ENCODE measurements at regions not wholly inside any gene's neighbourhood (a gene's known extent, or its start where the extent isn't known, plus 50 kb on each side); places are given as distances from the start of the nearest gene placed in this dataset.
"Not testable (repeated sequence)": the region's sequence is repeated elsewhere in the genome, so short reads cannot be mapped to it uniquely, and the experiment has no call there.

DNA sequence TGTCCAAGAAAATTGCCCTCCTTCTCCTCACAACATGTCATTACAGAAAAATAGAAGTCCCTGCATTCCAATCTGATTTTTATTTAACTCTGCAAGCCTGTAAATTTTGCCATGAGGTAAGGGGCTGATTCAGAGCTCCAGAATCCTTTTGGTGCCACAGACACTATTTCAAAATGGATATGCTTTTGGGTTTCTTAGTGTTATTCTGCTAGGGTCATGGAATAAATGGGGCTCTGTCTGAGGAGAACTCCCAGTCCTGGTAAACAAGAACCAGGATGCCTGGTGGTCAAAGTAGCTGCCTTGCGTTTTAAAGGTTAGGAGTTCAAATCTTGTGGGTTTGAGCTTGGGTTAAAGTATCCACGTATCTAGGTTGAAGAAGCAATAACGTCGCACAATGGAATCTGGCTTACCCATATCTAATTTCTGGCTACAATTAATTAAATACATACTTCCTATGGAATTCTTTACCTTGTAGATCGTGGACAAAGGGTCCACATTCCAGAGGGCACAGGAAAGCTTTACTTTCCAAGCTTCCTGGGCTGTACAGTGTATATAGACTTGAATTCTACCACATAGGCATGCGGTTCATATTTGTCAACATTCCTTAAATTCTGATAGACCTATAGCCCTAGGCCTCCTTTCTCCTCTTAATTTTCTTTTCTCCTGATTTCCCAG, 98.0 kb upstream of the CDC42BPA start:
- CTCF ChIA-PET, result no interaction called here
- DNase-seq, result no peak
- Mint-ChIP-seq H3K9me3 (no peaks in the 10 kb centered on the region), H3K4me3 (no peak overlapping the region), H3K27me3 (peaks cover 11% of the 10 kb centered on the region), H3K4me1 (no peaks in the 10 kb centered on the region), H3K27ac (no peak overlapping the region), H3K36me3 (no peaks in the 10 kb centered on the region)

DNA sequence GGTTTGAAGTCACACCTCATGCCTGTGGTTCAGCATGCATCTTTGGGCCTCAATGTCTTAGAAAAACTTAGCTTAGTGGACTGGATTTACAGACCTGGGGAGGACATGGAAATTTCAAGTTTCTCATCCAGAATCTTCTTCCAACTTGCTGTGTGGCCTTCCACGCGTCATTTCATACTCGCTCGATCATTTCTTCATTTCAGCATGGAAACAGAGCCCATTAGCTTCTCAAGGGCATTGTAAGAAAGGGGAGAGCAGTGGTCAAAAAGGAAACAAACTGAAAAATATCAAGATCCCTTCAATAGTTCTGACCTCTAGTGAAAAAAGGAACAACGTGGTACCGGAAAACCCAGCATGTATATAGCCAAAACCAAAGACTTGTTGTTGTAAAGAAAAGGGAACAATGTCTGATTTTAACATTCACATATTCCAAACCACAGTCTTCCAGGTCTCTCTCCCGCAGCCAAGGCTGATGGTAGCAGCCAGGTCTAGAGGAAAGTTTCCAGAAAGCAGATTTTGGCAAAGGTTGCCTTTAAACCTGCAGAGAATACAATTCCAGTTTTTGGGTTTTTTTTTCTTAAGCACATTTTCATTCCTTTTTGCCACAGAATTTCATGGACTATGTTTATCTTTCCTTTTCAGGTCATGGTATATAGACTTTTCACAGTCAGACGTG, 97.0 kb upstream of the CDC42BPA start:
- no peak overlapping the region for H3K4me3 Mint-ChIP-seq
- no peaks in the 10 kb centered on the region for H3K4me1 Mint-ChIP-seq
- CTCF ChIA-PET, result no interaction called here

DNA sequence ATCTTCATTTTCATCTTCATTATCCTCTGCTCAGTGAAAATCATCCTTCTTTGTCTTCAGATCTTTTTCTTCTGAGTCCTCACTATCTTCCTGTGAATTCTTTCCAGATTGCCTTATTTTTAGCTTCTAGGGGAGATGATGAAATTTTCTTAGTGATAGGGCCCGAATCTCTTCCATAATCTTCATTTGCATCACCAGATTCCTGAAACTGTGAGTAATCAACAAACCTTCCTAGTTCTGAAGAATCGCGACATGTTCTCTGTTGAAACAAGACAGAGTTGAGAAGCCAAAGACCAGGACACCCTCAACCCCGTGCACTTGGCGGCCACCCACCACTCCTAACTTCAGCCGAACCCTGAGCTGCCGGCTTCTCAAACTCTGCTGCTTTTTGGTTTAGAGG, 92.8 kb upstream of the CDC42BPA start:
- CTCF ChIA-PET, result no interaction called here
- H3K4me3 Mint-ChIP-seq, result no peak overlapping the region
- no peaks in the 10 kb centered on the region for H3K36me3 Mint-ChIP-seq
- DNase-seq, result no peak
- no peaks in the 10 kb centered on the region for H3K9me3 Mint-ChIP-seq
- H3K4me1 Mint-ChIP-seq, result no peaks in the 10 kb centered on the region
- peaks cover 17% of the 10 kb centered on the region for H3K27me3 Mint-ChIP-seq
- H3K27ac Mint-ChIP-seq, result no peak overlapping the region

More for the DNA sequence above, 97.0 kb upstream of the CDC42BPA start:
- no peaks in the 10 kb centered on the region for H3K9me3 Mint-ChIP-seq
- DNase-seq, result no peak
- no peak overlapping the region for H3K27ac Mint-ChIP-seq
- peaks cover 17% of the 10 kb centered on the region for H3K27me3 Mint-ChIP-seq
- H3K36me3 Mint-ChIP-seq, result no peaks in the 10 kb centered on the region

DNA sequence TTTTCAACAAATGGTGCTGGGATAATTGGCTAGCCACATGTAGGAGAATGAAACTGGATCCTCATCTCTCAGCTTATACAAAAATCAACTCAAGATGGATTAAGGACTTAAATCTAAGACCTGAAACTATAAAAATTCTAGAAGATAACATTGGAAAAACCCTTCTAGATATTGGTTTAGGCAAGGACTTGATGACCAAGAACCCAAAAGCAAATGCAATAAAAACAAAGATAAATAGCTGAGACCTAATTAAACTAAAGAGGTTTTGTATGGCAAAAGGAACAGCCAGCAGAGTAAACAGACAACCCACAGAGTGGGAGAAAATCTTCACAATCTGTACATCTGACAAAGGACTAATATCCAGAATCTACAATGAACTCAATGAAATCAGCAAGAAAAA, 88.0 kb upstream of the CDC42BPA start:
- DNase-seq, H3K9me3 Mint-ChIP-seq, CTCF ChIA-PET, H3K4me3 Mint-ChIP-seq, H3K27ac Mint-ChIP-seq, H3K4me1 Mint-ChIP-seq, H3K36me3 Mint-ChIP-seq: not testable (repeated sequence)
- H3K27me3 Mint-ChIP-seq, result peaks cover 12% of the 10 kb centered on the region

DNA sequence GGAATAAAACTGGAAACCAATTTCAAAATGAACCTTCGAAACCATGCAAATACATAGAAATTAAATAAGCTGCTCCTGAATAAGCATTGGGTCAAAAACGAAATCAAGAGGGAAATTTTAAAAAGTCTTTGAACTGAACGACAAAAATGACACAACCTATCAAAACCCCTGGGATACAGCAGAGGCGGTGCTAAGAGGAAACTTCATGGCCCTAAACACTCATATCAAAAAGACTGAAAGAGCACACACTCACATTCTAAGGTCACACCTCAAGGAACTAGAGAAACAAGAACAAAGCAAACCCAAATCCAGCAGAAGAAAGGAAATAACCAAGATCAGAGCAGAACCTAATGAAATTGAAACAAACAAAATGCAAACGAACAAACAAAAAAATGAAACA, 85.2 kb upstream of the CDC42BPA start:
- Mint-ChIP-seq H3K27ac (no peak overlapping the region), H3K36me3 (no peaks in the 10 kb centered on the region), H3K4me3 (no peak overlapping the region), H3K4me1 (peaks cover 4% of the 10 kb centered on the region), H3K27me3 (peaks cover 3% of the 10 kb centered on the region), H3K9me3 (peaks cover 2% of the 10 kb centered on the region)
- DNase-seq, result no peak
- CTCF ChIA-PET, result no interaction called here

DNA sequence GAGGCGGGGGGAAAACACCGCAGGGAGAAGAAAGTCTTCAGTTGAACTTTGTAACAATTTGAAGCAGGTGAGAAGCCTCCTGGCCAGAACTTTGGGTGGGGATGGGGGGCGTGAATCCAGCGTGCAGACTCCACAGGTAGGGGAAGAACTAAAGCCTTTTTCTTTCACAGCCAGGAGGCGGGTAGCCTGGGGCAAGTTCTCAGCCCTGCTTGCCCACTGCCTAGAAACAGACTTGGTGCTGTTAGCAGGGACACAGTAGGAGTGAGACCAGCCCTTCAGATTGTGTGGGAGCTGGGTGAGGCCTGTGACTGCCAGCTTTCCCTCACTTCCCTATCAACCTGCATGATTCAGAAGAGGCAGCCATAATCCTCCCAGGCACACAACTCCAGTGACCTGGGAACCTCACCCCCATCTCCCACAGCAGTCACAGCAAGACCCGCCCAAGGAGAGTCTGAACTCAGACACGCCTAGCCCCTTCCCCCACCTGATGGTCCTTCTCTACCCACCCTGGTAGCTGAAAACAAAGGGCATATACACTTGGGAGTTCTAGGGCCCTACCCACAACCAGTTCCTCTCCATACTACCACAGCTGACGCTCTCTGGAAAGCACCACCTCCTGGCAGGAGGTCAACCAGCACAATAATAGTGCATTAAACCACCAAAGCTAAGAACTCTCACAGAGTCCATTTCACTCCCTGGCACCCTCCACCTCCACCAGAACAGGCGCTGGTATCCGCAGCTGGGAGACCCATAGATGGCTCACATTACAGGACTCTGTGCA, 83.5 kb upstream of the CDC42BPA start:
- H3K27ac Mint-ChIP-seq, result no peak overlapping the region
- peaks cover 3% of the 10 kb centered on the region for H3K27me3 Mint-ChIP-seq
- peaks cover 2% of the 10 kb centered on the region for H3K9me3 Mint-ChIP-seq
- CTCF ChIA-PET, result no interaction called here
- H3K4me1 Mint-ChIP-seq, result peaks cover 5% of the 10 kb centered on the region
- H3K4me3 Mint-ChIP-seq, result no peak overlapping the region
- H3K36me3 Mint-ChIP-seq, result no peaks in the 10 kb centered on the region
- no peak for DNase-seq

DNA sequence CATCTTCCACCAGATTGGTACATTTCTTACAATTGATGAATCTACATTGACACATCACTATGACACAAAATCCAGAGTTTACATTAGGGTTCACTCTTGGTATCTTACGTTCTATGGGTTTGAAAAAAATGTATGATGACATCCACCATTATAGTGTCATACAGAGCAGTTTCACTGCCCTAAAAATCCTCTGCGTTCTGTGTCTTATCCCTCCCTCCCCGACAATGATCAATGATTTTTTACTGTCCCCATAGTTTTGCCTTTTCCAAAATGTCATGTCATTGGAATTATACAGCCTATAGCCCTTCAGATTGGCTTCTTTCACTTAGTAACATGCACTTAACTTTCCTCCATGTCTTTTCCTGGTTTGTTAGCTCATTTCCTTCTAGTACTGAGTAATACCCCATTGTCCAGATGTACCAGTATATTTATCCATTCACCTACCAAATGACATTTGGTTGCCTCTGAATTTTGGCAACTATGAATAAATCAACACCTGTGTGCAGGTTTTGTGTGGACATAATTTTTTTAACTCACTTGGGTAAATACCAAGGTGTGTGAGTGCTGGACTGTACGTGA, 80.9 kb upstream of the CDC42BPA start:
- Mint-ChIP-seq H3K27me3 (peaks cover 3% of the 10 kb centered on the region), H3K9me3 (peaks cover 2% of the 10 kb centered on the region), H3K27ac (no peak overlapping the region), H3K36me3 (no peaks in the 10 kb centered on the region), H3K4me1 (peaks cover 7% of the 10 kb centered on the region), H3K4me3 (no peak overlapping the region)
- no peak for DNase-seq
- CTCF ChIA-PET, result no interaction called here

DNA sequence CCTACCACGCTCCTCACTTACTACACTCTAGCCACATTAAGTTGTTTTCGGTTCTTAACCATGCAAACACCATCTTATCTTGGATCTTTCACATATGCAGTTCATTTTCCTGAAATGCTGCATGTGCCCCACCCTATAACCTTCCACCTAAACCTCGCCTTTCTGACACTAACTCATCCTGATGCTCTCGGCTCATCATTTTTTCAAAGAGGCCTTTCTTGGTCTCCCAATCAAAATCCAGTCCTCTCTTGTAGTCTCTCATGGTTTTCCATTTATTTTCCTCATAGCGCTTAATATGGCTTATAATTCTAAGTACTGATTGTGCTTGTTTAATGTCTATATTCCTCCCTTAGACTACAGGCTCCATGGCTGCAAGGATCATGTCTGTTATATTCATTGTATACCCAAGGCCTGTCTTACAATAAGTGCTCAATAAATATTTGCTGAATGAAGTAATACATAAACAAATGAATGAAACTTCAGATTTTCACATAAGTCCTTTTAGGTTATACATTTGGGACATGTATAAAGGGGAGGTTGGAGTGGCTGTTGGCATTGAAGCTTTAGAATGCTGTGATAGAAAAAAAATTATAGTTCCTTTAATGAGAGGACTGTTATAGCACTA, 79.2 kb upstream of the CDC42BPA start:
- Mint-ChIP-seq H3K27ac (no peak overlapping the region), H3K27me3 (peaks cover 3% of the 10 kb centered on the region), H3K4me1 (peaks cover 3% of the 10 kb centered on the region), H3K4me3 (no peak overlapping the region), H3K9me3 (peaks cover 2% of the 10 kb centered on the region), H3K36me3 (no peaks in the 10 kb centered on the region)
- DNase-seq, result no peak
- CTCF ChIA-PET, result no interaction called here

DNA sequence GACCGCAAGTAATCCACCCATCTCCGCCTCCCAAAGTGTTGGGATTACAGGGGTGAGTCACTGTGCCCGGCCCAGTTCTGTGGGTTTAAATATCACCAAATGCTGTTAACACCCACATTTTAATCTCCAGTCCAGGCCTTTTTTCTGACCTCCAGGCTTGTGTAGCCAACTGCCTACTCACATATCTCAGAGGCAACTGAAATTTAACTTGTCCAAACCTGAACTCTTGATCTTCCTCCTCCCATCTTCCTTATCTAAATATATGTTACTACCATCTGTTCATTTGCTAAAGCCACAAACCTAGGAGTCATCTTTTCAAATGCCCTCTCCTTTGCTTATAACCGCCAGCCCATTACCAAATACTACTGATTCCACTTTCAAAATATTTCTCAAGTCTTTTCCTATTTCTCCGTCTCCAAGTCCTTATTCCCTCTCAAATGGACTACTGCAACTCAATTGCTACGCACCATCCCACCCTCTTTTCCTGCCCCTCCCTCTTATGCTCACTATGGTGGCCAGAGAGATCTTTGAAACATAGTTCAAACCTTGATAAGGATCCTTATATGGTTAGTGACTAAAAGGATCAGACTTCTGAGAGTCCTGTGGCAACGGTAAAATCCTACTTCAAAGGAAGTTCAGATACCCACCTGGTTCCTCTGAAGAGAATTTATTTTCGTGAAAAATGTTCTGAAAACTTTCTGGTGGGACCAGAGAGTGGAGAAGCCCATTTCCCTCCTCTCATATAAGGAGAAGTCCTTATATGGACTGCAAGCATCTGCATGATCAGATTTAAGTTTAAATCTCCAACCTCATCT, 78.5 kb upstream of the CDC42BPA start:
- peaks cover 3% of the 10 kb centered on the region for H3K4me1 Mint-ChIP-seq
- no peak overlapping the region for H3K27ac Mint-ChIP-seq
- CTCF ChIA-PET, result no interaction called here
- peaks cover 2% of the 10 kb centered on the region for H3K27me3 Mint-ChIP-seq
- H3K4me3 Mint-ChIP-seq, result no peak overlapping the region
- no peak for DNase-seq
- H3K36me3 Mint-ChIP-seq, result no peaks in the 10 kb centered on the region
- peaks cover 2% of the 10 kb centered on the region for H3K9me3 Mint-ChIP-seq

DNA sequence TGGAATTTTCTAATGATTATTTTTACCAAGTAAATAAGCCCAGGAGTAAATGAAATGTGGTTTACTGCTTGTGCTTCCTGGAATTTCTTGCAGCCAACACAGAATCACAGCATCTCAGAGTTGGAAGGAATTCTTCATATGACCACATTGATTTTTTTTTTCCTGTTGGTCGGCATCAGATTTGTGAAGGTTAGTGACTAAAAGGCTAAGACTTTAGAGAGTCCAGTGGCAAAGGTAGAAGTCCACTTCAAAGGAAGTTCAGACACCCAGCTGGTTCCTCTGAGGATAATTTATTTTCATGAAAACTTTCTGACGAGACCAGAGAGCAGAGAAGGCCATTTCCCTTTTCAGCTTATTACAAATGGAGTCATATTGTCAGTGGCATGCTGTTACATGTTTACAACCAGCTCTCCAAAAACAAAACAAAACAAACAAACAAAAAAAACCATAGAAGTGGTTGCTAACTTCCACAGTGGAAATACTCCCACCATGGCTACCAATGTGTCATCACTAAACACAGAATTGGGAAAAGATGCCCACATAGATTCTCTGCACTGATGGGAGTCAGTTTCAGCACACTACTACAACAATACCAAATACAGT, 77.2 kb upstream of the CDC42BPA start:
- H3K27me3 Mint-ChIP-seq, result no peaks in the 10 kb centered on the region
- H3K9me3 Mint-ChIP-seq, result no peaks in the 10 kb centered on the region
- H3K4me3 Mint-ChIP-seq, result no peak overlapping the region
- no peaks in the 10 kb centered on the region for H3K36me3 Mint-ChIP-seq
- H3K4me1 Mint-ChIP-seq, result peaks cover 3% of the 10 kb centered on the region
- DNase-seq, result no peak
- CTCF ChIA-PET, result no interaction called here
- H3K27ac Mint-ChIP-seq, result no peak overlapping the region

DNA sequence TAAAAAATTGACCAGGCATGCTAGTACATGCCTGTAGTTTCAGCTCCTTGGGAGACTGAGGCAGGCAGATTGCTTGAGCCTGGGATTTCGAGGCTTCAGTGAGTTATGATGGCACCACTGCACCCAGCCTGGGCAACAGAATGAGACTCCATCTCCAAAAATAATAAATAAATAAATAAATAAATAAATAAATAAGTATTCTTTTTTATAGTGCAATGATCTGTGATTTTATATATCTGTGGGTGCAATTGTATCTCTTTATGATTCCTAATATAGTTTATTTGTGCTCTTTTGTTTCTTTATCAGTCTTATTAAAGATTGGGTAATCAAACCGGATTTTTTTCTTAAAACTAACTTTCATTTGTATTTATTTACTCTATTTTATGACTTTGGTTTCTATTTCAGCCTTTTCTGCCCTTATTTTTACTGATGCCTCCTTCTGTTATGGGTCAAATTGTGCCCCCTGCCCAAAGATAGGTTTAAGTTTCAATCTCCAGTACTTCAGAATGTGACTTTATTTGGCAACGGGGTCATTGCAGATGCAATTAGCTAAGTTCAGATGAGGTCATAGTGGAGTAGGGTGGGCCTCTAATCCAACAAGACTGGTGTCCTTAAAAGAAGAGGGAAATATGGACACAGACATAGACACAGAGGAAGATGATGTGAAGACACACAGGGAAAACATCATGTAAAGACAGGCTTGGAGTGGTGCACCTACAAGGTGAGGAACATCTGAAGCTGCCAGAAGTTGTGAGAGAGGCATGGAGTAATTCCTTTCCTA, 74.9 kb upstream of the CDC42BPA start:
- CTCF ChIA-PET, result no interaction called here
- Mint-ChIP-seq H3K9me3 (no peaks in the 10 kb centered on the region), H3K36me3 (no peaks in the 10 kb centered on the region), H3K27ac (no peak overlapping the region), H3K4me3 (no peak overlapping the region), H3K4me1 (peaks cover 3% of the 10 kb centered on the region), H3K27me3 (no peaks in the 10 kb centered on the region)
- DNase-seq, result no peak

DNA sequence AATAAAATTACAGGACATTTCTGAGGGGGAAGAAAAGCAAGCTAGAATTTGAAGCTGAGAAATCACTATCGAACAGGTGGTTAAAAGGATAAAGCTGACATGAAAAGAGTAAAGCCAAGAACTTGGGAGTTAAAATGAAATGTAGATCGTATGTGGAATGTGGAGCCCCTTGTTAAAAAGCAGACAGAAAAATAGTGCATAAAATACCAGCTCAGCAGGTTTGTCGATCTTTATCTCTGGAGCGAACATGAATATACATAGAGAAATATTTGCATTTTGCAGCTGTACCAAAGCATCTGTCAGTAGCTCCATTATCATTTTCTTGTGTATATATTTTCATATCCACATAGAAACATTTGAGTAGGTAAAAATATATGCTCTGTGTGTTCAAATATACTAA, 73.6 kb upstream of the CDC42BPA start:
- no peak overlapping the region for H3K27ac Mint-ChIP-seq
- peaks cover 3% of the 10 kb centered on the region for H3K4me1 Mint-ChIP-seq
- H3K4me3 Mint-ChIP-seq, result no peak overlapping the region
- no peaks in the 10 kb centered on the region for H3K36me3 Mint-ChIP-seq
- DNase-seq, result no peak
- CTCF ChIA-PET, result no interaction called here
- H3K27me3 Mint-ChIP-seq, result no peaks in the 10 kb centered on the region
- no peaks in the 10 kb centered on the region for H3K9me3 Mint-ChIP-seq

DNA sequence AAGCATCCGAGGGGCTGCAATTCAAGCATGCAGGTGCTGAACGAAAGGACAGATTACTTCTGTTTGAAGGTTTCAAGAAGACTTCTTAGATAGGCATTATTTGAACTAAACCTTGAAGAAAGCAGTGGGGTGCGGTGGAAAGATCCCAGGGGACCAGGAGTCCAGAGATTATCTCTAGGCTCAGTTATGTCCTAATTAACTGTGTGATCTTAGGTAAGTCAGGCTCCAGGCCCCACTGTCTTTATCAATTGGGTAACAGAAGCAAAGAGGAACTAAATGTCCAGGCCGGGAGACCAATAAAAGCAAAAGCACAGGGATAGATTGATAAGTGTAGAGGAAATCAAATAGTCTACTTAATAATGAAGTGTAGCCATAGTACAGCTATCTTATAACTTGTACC, 72.9 kb upstream of the CDC42BPA start:
- Mint-ChIP-seq H3K4me1 (no peaks in the 10 kb centered on the region), H3K27ac (no peak overlapping the region), H3K9me3 (no peaks in the 10 kb centered on the region), H3K36me3 (no peaks in the 10 kb centered on the region), H3K27me3 (no peaks in the 10 kb centered on the region), H3K4me3 (no peak overlapping the region)
- no peak for DNase-seq
- CTCF ChIA-PET, result no interaction called here

All from activated naive CD4-positive, alpha-beta T cell treated with anti-CD3 and anti-CD28 coated beads, Interleukin-2, amount 10 ng/mL, durations not matched to agents 7 days and 5 days (primary cell).